HepG2 (cell line): ENCODE measurements at regions not wholly inside any gene's neighbourhood (a gene's known extent, or its start where the extent isn't known, plus 50 kb on each side); places are given as distances from the start of the nearest gene placed in this dataset.

ENCODE experiments used
- ATAC-seq: fragments of 200-7000 bp; cut with Tn5 transposase; 3 replicates; pipeline ENCODE4 v1.9.1; 2020; ENCODE audit warnings: mild to moderate bottlenecking, moderate library complexity
- BruUV-seq: library from RNA; stranded (reverse); fragments of 400-500 nt; replicated peaks from 2 replicates; lab custom pipeline; 2021; lab: Mats Ljungman, UMichigan
- CTCF ChIA-PET: fragments of 300-600 bp; formaldehyde crosslinking; extraction: SDS; loops from one replicate; lab custom pipeline; 2021; ENCODE audit warnings: low total read pairs, inconsistent platforms, low intra/inter-chr PET ratio; lab: Yijun Ruan, JAX
- POLR2A ChIA-PET: fragments of 350-600 bp; sonication (Branson Sonifier 250); formaldehyde crosslinking; loops from one replicate; lab custom pipeline; 2020; ENCODE audit warnings: antibody characterized with exemption, inconsistent platforms; lab: Yijun Ruan, JAX
- DNase-seq: peaks from one replicate; pipeline ENCODE4 v3.0.0-alpha.2; 2015; ENCODE audit warnings: low spot score
- FAIRE-seq: peaks from 3 replicates; lab custom pipeline; 2011; peaks lifted over from hg19 to GRCh38; lab: Jason Lieb, UNC
- H2AFZ ChIP-seq: one replicate; pipeline ENCODE4 v1.6.1; 2011; ENCODE audit warnings: low read length, inconsistent platforms
- H3K27ac ChIP-seq: fragments of 300-600 bp; 3 replicates; pipeline ENCODE4 v1.8.0; 2011; ENCODE audit warnings: mixed run types, mild to moderate bottlenecking, mixed read lengths, low read length, inconsistent platforms; ENCODE audit not compliant: insufficient read depth; ENCODE audit errors: extremely low read length
- H3K27me3 ChIP-seq, 2 experiments: fragments of 200-600 bp in 1 of 2; 2 replicates in 1 of 2; 3 replicates in 1 of 2; pipeline versions ENCODE4 v1.6.0 to v1.8.0; 2011; ENCODE audit warnings: low read length in 2 of 2, mild to moderate bottlenecking in 2 of 2, moderate library complexity in 2 of 2, inconsistent platforms in 1 of 2; ENCODE audit not compliant: insufficient read depth in 2 of 2, control insufficient read depth in 1 of 2
- H3K36me3 ChIP-seq, 2 experiments: fragments of 200-600 bp in 1 of 2; replicated peaks in 1 of 2; 2 replicates in 1 of 2; 3 replicates in 1 of 2; pipeline versions ENCODE4 v1.5.1 to v1.8.0; 2011; ENCODE audit warnings: low read length in 2 of 2, inconsistent platforms in 1 of 2; ENCODE audit not compliant: insufficient read depth in 2 of 2, control insufficient read depth in 1 of 2
- H3K4me1 ChIP-seq: 2 replicates; pipeline ENCODE4 v1.5.1; 2012; ENCODE audit warnings: low read length, inconsistent platforms; ENCODE audit not compliant: insufficient read depth
- H3K4me2 ChIP-seq: 2 replicates; pipeline ENCODE4 v1.6.0; 2011; ENCODE audit warnings: low read depth, low read length, inconsistent platforms
- H3K4me3 ChIP-seq, 3 experiments: fragments of 200-600 bp in 1 of 3; sonication (generic), shearing (Covaris generic) in 1 of 3; replicated peaks in 1 of 3; 2 replicates each; pipeline ENCODE4 v1.5.1; 2011 to 2016; ENCODE audit warnings: low read length in 3 of 3, inconsistent platforms in 2 of 3, low read depth in 2 of 3, mild to moderate bottlenecking in 2 of 3, control low read depth in 1 of 3, mixed read lengths in 1 of 3; ENCODE audit not compliant: insufficient read depth in 1 of 3
- H3K79me2 ChIP-seq: one replicate; pipeline ENCODE4 v1.6.1; 2011; ENCODE audit warnings: low read length, inconsistent platforms; ENCODE audit not compliant: insufficient read depth
- H3K9ac ChIP-seq: 2 replicates; pipeline ENCODE4 v1.6.0; 2011; ENCODE audit warnings: mild to moderate bottlenecking, low read depth, low read length, inconsistent platforms; ENCODE audit not compliant: insufficient read depth
- H3K9me3 ChIP-seq: 2 replicates; pipeline ENCODE4 v1.5.1; 2012; ENCODE audit warnings: mild to moderate bottlenecking, low read length
- H4K20me1 ChIP-seq: 2 replicates; pipeline ENCODE4 v1.6.0; 2011; ENCODE audit warnings: inconsistent platforms, mild to moderate bottlenecking, low read length, moderate library complexity; ENCODE audit not compliant: insufficient read depth
- BHLHE40 ChIP-seq: IDR thresholded peaks from 2 replicates; pipeline ENCODE4 v1.6.1; 2011; ENCODE audit warnings: low read length, improper control_type of control experiment
- CCAR2 ChIP-seq: fragments of 200-400 bp; formaldehyde crosslinking; optimal IDR thresholded peaks from 2 replicates; pipeline ENCODE3; 2018; ENCODE audit warnings: low read depth, mild to moderate bottlenecking, low read length, moderate library complexity
- CENPT ChIP-seq: sonication (generic); formaldehyde crosslinking; IDR thresholded peaks from 2 replicates; pipeline ENCODE4 v1.8.0; 2022; ENCODE audit warnings: low read depth, mild to moderate bottlenecking, moderate library complexity, missing genetic modification reagents
- ELF4 ChIP-seq: sonication (generic); formaldehyde crosslinking; IDR thresholded peaks from 2 replicates; pipeline ENCODE4 v1.5.0; 2020; ENCODE audit warnings: missing genetic modification reagents, mild to moderate bottlenecking, moderate library complexity, borderline replicate concordance
- HHEX ChIP-seq: IDR thresholded peaks from 2 replicates; pipeline ENCODE4 v1.6.1; 2016; ENCODE audit warnings: control low read depth
- RORA ChIP-seq: sonication (generic); formaldehyde crosslinking; IDR thresholded peaks from 2 replicates; pipeline ENCODE4 v1.5.0; 2020; ENCODE audit warnings: mild to moderate bottlenecking, missing genetic modification reagents, moderate library complexity
- ZBTB25 ChIP-seq: IDR thresholded peaks from 2 replicates; pipeline ENCODE4 v1.6.1; 2018; ENCODE audit warnings: missing genetic modification reagents
- ZKSCAN5 ChIP-seq: sonication (generic); formaldehyde crosslinking; IDR thresholded peaks from 2 replicates; pipeline ENCODE4 v1.5.1; 2020; ENCODE audit warnings: mild to moderate bottlenecking, missing genetic modification reagents
- ZNF615 ChIP-seq: sonication (generic); formaldehyde crosslinking; IDR thresholded peaks from 2 replicates; pipeline ENCODE4 v1.5.0; 2020; ENCODE audit warnings: mild to moderate bottlenecking, missing genetic modification reagents, borderline replicate concordance
- ZNF660 ChIP-seq: sonication (generic); formaldehyde crosslinking; IDR thresholded peaks from 2 replicates; pipeline ENCODE4 v1.5.1; 2020; ENCODE audit warnings: mild to moderate bottlenecking, low read depth, missing genetic modification reagents, borderline replicate concordance
- ZNF772 ChIP-seq: sonication (generic); formaldehyde crosslinking; IDR thresholded peaks from 2 replicates; pipeline ENCODE4 v1.5.0; 2020; ENCODE audit warnings: mild to moderate bottlenecking, missing genetic modification reagents
- WGBS: methylation state at CpG from one replicate; pipeline ENCODE4 v1.1.6; 2017; ENCODE audit warnings: low lambda C conversion rate; 5-methylcytosine and 5-hydroxymethylcytosine counted together
- in situ Hi-C: cut with HindIII; loops from 2 replicates; pipeline ENCODE4 v1.10.0; 2017; ENCODE audit warnings: low pct_unique_long_range_greater_than_20kb; ENCODE audit not compliant: extremely low pct_ligation_motif_present
- intact Hi-C: fragments of 100-400 bp; cut with micrococcal nuclease; formaldehyde crosslinking; loops from one replicate; pipeline ENCODE4 v1.10.0; 2022; ENCODE audit not compliant: unreplicated experiment
- TF ChIP-seq, protein P1 (sequence below): sonication (generic); formaldehyde crosslinking; IDR thresholded peaks from 2 replicates; pipeline ENCODE4 v1.4.0; 2020; ENCODE audit warnings: missing genetic modification reagents, low read depth, mild to moderate bottlenecking, borderline replicate concordance

DNA sequence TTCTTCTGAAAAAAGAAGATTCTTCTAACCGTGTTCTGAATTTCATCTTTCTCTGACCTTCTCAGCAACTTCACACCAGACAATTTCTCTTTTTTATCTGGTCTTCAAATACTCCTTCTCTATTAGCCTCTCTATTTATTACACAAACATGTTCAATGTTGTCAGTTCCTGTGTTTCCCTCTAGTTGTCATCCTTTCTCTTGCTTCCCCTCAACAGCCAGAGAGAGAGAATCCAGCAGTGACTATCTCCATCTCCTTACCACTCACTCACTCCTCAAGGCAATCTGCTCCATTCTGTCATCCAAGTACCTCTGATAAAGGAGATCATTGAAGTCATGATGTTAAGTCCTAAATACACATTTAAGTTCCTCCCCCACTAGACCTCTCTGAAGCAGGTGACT is 491.9 kb upstream of the CHAC2 start:
- no TSS peak for BruUV-seq
- no peaks in the 10 kb centered on the region for H3K79me2 ChIP-seq
- ChIA-PET CTCF (no interaction called here), POLR2A (no interaction called here)
- H3K36me3 ChIP-seq = no peaks in the 10 kb centered on the region
- ATAC-seq = no peak
- no peak for FAIRE-seq
- H3K27me3 ChIP-seq = no peaks in the 10 kb centered on the region; a peak in 1 of 5 replicates
- no peaks in the 10 kb centered on the region for H3K9me3 ChIP-seq
- H3K4me1 ChIP-seq = no peaks in the 10 kb centered on the region
- no peak overlapping the region for H3K4me2 ChIP-seq
- no peak overlapping the region for H3K9ac ChIP-seq
- in situ Hi-C loops (no loop called here), intact Hi-C loops (no loop called here)
- no peak overlapping the region for H3K27ac ChIP-seq
- no peak overlapping the region for H3K4me3 ChIP-seq
- no peak for DNase-seq
- 2% methylated on average over 1 of the region's 1 CpG for WGBS
- H2AFZ ChIP-seq = no peak overlapping the region
- H4K20me1 ChIP-seq = no peaks in the 10 kb centered on the region
- TF ChIP-seq ZBTB25 (CRISPR knock-in tag) (no peak), RORA (CRISPR knock-in tag) (no peak), ELF4 (CRISPR knock-in tag) (no peak), ZNF660 (CRISPR knock-in tag) (no peak), ZNF615 (CRISPR knock-in tag) (no peak), ZNF772 (CRISPR knock-in tag) (no peak), BHLHE40 (no peak), ZKSCAN5 (CRISPR knock-in tag) (no peak), CCAR2 (no peak), CENPT (CRISPR knock-in tag) (no peak), HHEX (no peak)
- TF ChIP-seq, protein P1, sequence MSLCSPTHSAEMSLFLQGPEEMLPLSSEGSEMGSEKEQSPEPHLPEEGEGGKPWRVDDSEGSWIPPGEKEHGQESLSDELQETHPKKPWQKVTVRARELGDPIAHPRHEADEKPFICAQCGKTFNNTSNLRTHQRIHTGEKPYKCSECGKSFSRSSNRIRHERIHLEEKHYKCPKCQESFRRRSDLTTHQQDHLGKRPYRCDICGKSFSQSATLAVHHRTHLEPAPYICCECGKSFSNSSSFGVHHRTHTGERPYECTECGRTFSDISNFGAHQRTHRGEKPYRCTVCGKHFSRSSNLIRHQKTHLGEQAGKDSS (CRISPR knock-in tag) = no peak
